GM12864 (cell line): ENCODE measurements at regions not wholly inside any gene's neighbourhood (a gene's known extent, or its start where the extent isn't known, plus 50 kb on each side); places are given as distances from the start of the nearest gene placed in this dataset.

Source experiments
- DNase-seq: peaks from one replicate; pipeline ENCODE4 v3.0.0-alpha.2; 2011; ENCODE audit warnings: low read depth
- H3K4me3 ChIP-seq: 2 replicates; pipeline ENCODE4 v1.5.1; 2011; ENCODE audit warnings: mild to moderate bottlenecking, low read depth, low read length, control low read depth
- CTCF ChIP-seq: IDR thresholded peaks from 2 replicates; pipeline ENCODE4 v1.5.1; 2011; ENCODE audit warnings: low read depth, mild to moderate bottlenecking, moderate library complexity, low read length, control low read depth, inconsistent platforms; ENCODE audit errors: missing control alignments

DNA sequence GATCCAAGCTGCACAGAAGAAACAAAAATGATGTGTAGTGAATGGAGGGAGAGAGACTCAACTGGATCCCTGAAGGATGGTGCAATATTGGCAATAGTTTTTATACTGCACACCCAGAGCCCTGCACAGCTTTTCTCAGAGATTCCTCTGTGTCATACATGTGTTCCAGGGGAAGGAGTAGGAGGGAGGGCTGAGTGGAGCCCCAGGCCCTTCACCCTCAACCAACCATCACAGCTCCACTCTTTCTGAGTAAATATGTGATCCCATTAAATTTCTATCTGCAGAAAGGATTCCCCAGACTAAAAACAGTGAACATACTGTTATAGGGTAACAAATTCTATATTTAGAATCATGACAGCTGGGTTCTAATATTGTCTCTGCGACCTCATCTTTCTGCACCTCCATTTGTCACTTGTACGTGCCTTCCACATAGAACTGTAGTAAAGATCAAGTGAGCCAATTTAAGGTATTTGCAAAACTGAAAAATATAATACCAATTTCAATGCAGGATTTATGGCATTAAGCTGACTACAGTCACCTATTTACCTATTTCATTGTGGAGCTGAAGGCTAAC, 421.4 kb upstream of the NRSN1 start:
- no peak overlapping the region for H3K4me3 ChIP-seq
- no peak for TF ChIP-seq CTCF
- no peak for DNase-seq

GRCh38 chr6:23705697-23706096, 420.3 kb upstream of the NRSN1 start:
- H3K4me3 ChIP-seq, result no peak overlapping the region
- no peak for TF ChIP-seq CTCF
- no peak for DNase-seq

- DNase-seq, result no peak
- no peak for TF ChIP-seq CTCF
Observed at GRCh38 chr6:23712756-23713155, 413.3 kb upstream of the NRSN1 start.

DNA sequence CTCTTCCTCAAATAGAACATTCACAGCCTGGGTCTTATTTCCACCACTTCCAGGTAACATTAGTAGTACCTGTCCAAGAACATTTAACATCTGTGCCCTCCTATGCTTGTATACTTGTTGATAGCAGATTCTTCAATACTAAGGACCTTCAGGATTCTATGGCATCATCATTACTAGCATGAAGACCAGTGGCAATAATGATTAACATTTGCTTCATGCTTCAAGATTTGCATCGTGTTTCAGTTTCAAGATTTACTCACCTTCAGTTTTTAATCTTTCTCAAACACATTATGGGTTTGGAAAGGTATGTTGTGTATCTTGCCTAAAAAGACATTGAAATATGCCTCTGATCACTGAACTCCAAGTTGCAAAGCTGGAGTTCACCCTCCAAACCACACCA, 412.8 kb upstream of the NRSN1 start:
- H3K4me3 ChIP-seq, result no peak overlapping the region
- DNase-seq, result no peak
- TF ChIP-seq CTCF, result no peak

More at GRCh38 chr6:23712756-23713155, 413.3 kb upstream of the NRSN1 start:
- no peak overlapping the region for H3K4me3 ChIP-seq

DNA sequence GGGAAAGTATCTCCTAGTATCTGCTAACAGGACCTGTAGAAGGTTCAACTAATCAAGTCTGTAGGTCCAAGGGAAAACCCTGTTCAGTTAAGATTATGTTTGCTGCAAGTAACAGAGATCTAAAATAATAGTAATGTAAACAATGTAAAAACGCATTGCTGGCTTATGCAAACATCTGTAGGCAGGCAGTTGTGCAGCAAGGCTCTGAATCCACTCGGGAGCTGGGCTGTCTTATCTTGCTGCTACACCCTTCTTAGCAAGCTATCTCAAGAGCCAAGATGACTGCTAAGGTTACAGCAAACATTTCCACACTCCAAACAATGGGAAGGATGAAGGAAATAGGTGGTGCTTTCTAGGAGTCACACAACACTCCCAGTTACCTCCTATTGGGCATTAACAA, 397.3 kb upstream of the NRSN1 start:
- DNase-seq, result no peak
- no peak for TF ChIP-seq CTCF
- H3K4me3 ChIP-seq, result no peak overlapping the region

GRCh38 chr6:23731609-23732008, 394.4 kb upstream of the NRSN1 start:
- TF ChIP-seq CTCF, result no peak
- H3K4me3 ChIP-seq, result no peak overlapping the region
- no peak for DNase-seq

DNA sequence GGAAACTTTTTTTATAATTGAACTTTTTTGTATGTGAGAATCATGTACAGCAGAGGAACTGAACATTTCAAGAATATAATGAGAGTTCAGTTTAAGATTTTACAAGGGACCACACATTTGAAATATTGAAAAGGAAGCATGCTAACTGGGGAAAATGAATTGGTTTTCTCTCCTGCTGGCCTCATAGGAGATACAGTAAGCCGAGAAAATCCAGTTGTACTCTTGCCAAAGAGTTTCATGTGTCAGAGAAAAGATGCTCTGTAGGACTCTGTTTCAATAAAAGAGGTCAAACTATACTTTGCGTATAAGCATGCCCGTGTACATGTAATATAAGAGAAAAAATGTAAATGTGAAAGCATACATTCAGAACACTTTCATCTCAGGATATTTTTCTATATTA, 393.5 kb upstream of the NRSN1 start:
- TF ChIP-seq CTCF, result no peak
- H3K4me3 ChIP-seq, result no peak overlapping the region
- no peak for DNase-seq
